Vagina (tissue), 2 donors: ENCODE measurements at regions not wholly inside any gene's neighbourhood (a gene's known extent, or its start where the extent isn't known, plus 50 kb on each side); places are given as distances from the start of the nearest gene placed in this dataset.
A peak's percentile ranks its signal among the peaks of the same experiment; 100 is the strongest.
"Not testable (repeated sequence)": the region's sequence is repeated elsewhere in the genome, so short reads cannot be mapped to it uniquely, and the experiment has no call there.

ENCODE experiments used
- DNase-seq, 2 donors: peaks; one replicate each; pipeline ENCODE4 v3.0.0-alpha.2; 2017; ENCODE audit errors: extremely low spot score in 2 of 2
- H3K27ac ChIP-seq: fragments of 200-600 bp; sonication (generic); one replicate; pipeline ENCODE4 v1.5.1; 2019
- H3K27me3 ChIP-seq: fragments of 200-600 bp; sonication (generic); one replicate; pipeline ENCODE4 v1.5.1; 2019
- H3K36me3 ChIP-seq, 2 donors: fragments of 200-600 bp; sonication (generic); one replicate each; pipeline ENCODE4 v1.5.1; 2017 to 2019
- H3K4me1 ChIP-seq: fragments of 200-600 bp; sonication (generic); one replicate; pipeline ENCODE4 v1.5.1; 2019
- H3K4me3 ChIP-seq, 2 donors: fragments of 200-600 bp; sonication (generic); 1 replicate in 1 of 2; 2 replicates in 1 of 2; pipeline ENCODE4 v1.5.1; 2016 to 2019
- H3K9me3 ChIP-seq: fragments of 200-600 bp; sonication (generic); one replicate; pipeline ENCODE4 v1.5.1; 2019
- CTCF ChIP-seq, 3 experiments: fragments of 450-650 bp in 2 of 3; fragments of 200-600 bp in 1 of 3; sonication (generic) in 1 of 3; IDR thresholded peaks; one replicate each; pipeline ENCODE4 v1.5.1; 2017 to 2019; ENCODE audit warnings: antibody characterized with exemption in 3 of 3, mild to moderate bottlenecking in 2 of 3, moderate library complexity in 2 of 3
- POLR2A ChIP-seq, 2 donors: fragments of 450-650 bp; IDR thresholded peaks; one replicate each; pipeline ENCODE4 v1.6.1; 2017; ENCODE audit warnings: antibody characterized with exemption in 2 of 2, mild to moderate bottlenecking in 2 of 2, moderate library complexity in 2 of 2
- POLR2AphosphoS5 ChIP-seq, 2 donors: sonication (generic); formaldehyde crosslinking; IDR thresholded peaks; one replicate each; pipeline ENCODE4 v1.9.0; 2017; ENCODE audit warnings: antibody characterized with exemption in 2 of 2, mild to moderate bottlenecking in 2 of 2, low read depth in 1 of 2; ENCODE audit not compliant: insufficient read depth in 1 of 2
- intact Hi-C: fragments of 100-400 bp; cut with DNase I; formaldehyde crosslinking; loops from one replicate; pipeline ENCODE4 v1.15.1; 2023

- Histone ChIP-seq H3K4me3 (no peak overlapping the region), H3K4me1 (peaks cover 34% of the 10 kb centered on the region)
- intact Hi-C loops, result no loop called here
These were observed 71.2 kb upstream of the CDON start for GRCh38 chr11:126133901-126134300.

GRCh38 chr11:126132319-126132718 is 69.7 kb upstream of the CDON start:
- Histone ChIP-seq H3K27ac (no peak overlapping the region), H3K9me3 (no peaks in the 10 kb centered on the region), H3K4me3 (no peak overlapping the region), H3K36me3 (no peaks in the 10 kb centered on the region), H3K27me3 (no peaks in the 10 kb centered on the region), H3K4me1 (peaks cover 18% of the 10 kb centered on the region)
- intact Hi-C loops, result no loop called here
- no peak for TF ChIP-seq POLR2A (IDR thresholded peaks at IDR 0.05)
- no peak for TF ChIP-seq CTCF (IDR thresholded peaks at IDR 0.05)
- no peak for TF ChIP-seq POLR2AphosphoS5 (IDR thresholded peaks at IDR 0.05; ENCODE audit: insufficient read depth in 1 of 2, low read depth in 1 of 2)
- no peak for DNase-seq

More at GRCh38 chr11:126133901-126134300, 71.2 kb upstream of the CDON start:
- Histone ChIP-seq H3K36me3 (no peaks in the 10 kb centered on the region), H3K27ac (no peak overlapping the region), H3K9me3 (no peaks in the 10 kb centered on the region), H3K27me3 (no peaks in the 10 kb centered on the region)
- TF ChIP-seq POLR2A (IDR thresholded peaks at IDR 0.05), result no peak
- TF ChIP-seq CTCF (IDR thresholded peaks at IDR 0.05), result no peak
- no peak for TF ChIP-seq POLR2AphosphoS5 (IDR thresholded peaks at IDR 0.05; ENCODE audit: insufficient read depth in 1 of 2, low read depth in 1 of 2)
- DNase-seq, result no peak

- H3K4me1 ChIP-seq, DNase-seq, H3K9me3 ChIP-seq, H3K27me3 ChIP-seq, H3K27ac ChIP-seq, H3K36me3 ChIP-seq, intact Hi-C loops, H3K4me3 ChIP-seq: not testable (repeated sequence)
These were observed 68.1 kb upstream of the CDON start for GRCh38 chr11:126130781-126131180.

- intact Hi-C loops, result no loop called here
- H3K4me1 ChIP-seq, result peaks cover 2% of the 10 kb centered on the region
- no peaks in the 10 kb centered on the region for H3K36me3 ChIP-seq
- no peaks in the 10 kb centered on the region for H3K27me3 ChIP-seq
- no peak for TF ChIP-seq CTCF (IDR thresholded peaks at IDR 0.05)
- TF ChIP-seq POLR2A (IDR thresholded peaks at IDR 0.05), result no peak
- no peak for TF ChIP-seq POLR2AphosphoS5 (IDR thresholded peaks at IDR 0.05; ENCODE audit: insufficient read depth in 1 of 2, low read depth in 1 of 2)
- no peak overlapping the region for H3K4me3 ChIP-seq
- no peak overlapping the region for H3K27ac ChIP-seq
- DNase-seq, result no peak
- no peaks in the 10 kb centered on the region for H3K9me3 ChIP-seq
These were observed 67.3 kb upstream of the CDON start for GRCh38 chr11:126129727-126130671.

- Histone ChIP-seq H3K36me3 (no peaks in the 10 kb centered on the region), H3K27ac (peak overlapping the region; percentile 39), H3K27me3 (no peaks in the 10 kb centered on the region), H3K4me3 (no peak overlapping the region), H3K9me3 (no peaks in the 10 kb centered on the region), H3K4me1 (peaks cover 19% of the 10 kb centered on the region)
- DNase-seq, result no peak
- no peak for TF ChIP-seq POLR2A (IDR thresholded peaks at IDR 0.05)
- no peak for TF ChIP-seq CTCF (IDR thresholded peaks at IDR 0.05)
- no peak for TF ChIP-seq POLR2AphosphoS5 (IDR thresholded peaks at IDR 0.05; ENCODE audit: insufficient read depth in 1 of 2, low read depth in 1 of 2)
- intact Hi-C loops, result no loop called here
These were observed 65.2 kb upstream of the CDON start for GRCh38 chr11:126127898-126128297.
